ENCODE measurements at regions not wholly inside any gene's neighbourhood (a gene's known extent, or its start where the extent isn't known, plus 50 kb on each side); places are given as distances from the start of the nearest gene placed in this dataset.

DNA sequence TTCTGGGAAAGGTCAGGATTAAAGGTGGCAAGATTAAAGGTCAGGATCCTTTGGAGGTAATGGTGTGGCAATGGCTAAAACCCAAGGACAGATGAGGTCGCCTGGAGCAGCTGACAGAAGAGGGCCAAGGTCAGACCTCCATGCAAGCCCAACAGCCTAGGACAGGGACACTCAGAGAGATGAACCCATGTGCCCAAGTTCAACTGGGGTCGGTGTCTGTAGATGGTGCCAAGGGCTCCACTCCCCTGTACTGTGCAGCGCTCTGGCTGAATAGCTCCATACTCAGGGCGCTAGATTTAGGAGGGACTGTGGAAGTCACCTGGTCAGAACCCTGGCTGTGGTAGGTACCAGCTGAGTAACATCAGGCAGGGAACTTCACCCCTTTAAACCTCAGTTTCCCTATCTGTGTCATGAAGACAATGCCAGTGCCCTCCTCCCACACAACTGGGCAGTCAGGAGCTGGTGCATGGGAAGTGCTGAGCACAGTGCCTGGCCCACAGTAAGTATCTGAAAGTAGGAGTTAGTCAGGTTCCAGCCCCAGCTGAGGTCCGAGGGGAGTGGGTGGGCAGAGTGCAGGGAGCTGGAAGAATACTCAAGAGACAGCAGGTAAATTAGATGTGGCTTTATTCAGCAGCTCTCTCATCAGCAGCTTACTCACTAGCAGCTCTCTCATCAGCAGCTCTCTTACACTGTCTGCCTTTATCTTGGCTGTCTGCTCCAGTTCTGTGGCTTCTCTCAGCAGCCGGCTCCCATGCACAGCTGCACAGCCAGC, 327.1 kb downstream of the GLRX3 start:
- no peak for DNase-seq

DNA sequence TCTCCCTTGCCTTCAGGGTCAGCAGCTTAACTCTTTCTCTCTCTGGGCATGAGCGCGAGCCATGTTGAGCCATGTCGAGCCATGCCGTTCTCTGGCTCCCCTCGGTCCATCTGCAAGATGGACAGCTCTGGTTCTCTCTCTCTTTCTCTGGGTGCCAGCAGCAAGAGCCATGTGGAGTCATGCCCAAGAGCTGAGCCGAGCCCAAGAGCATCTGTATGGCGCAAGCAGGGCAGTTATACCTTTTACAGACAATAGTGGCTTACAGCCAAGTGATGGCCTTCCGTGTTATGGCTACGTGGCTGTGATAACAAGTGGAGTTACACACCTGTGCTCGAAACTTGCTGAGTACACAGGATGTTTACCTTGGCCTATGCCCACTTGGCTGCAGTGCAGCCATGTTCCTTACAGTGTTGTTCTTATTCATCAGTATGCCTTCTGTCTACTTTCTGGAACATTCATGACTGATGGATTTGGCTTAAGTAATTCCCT, 327.7 kb downstream of the GLRX3 start:
- no peak for DNase-seq

- no peak for DNase-seq
Measured at GRCh38 chr10:130464426-130464825, 328.2 kb downstream of the GLRX3 start.

- DNase-seq = no peak
Measured at GRCh38 chr10:130466271-130466997, 330.2 kb downstream of the GLRX3 start.

DNA sequence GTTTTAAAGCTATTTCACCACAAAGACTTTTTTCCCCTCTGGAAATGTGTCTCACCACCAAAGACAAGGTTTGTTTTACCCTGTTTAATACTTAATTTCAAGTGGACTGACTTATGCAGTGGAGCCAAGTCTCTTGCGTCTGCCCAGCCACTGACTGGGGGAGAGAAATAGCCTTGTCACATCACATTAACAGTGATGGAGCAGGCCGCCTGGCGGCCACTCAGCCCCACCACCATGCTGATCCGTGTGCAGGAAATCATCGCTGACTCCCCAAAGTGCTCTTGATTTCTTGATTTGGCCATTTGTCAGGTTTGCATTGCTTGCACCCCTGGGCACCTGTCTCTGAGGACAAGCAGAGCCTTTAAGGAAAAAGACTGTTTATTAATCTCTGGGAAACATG, 334.1 kb downstream of the GLRX3 start:
- no peak for DNase-seq

DNA sequence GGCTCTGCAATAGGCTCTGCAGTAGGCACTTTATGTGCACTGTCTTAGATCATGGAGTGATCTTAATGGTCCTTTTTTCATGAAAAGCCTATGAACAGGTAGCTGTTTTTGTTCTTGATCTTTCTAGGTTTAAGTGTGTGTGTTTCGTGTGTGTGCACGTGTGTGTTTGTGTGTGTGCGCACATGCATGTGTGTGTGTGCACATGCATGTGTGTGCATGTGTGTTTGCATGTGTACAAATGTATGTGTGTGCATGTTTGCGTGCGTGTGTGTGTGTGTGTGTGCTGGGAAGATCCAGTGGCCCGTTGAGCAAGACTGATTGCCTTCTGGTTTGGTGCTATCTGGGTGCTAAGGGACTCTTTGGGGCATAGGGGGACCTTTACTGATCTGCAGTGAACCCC, 334.8 kb downstream of the GLRX3 start:
- no peak for DNase-seq

DNA sequence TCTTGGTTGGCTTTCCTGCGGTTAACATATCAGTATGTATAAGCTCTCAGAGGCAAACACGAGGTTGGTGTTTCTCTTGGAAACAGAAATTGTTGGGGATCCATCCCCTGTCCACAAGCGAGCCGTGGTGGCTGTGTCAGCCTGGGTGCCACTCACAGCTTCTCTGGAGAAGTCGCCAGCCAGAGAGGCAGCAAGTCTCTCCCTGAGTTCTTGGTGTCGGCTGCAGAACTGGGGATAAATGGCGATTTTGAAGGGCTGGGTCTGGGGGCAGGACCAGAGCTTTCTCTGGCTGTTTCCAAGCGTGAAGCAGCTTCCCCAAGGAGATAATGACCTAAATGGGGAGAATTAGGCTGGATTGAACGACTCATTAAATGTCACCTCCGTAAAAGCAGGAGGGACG, 335.3 kb downstream of the GLRX3 start:
- no peak for DNase-seq

GRCh38 chr10:130472236-130472635, 336.0 kb downstream of the GLRX3 start:
- DNase-seq = no peak

GRCh38 chr10:130474591-130474990, 338.4 kb downstream of the GLRX3 start:
- DNase-seq = no peak

DNA sequence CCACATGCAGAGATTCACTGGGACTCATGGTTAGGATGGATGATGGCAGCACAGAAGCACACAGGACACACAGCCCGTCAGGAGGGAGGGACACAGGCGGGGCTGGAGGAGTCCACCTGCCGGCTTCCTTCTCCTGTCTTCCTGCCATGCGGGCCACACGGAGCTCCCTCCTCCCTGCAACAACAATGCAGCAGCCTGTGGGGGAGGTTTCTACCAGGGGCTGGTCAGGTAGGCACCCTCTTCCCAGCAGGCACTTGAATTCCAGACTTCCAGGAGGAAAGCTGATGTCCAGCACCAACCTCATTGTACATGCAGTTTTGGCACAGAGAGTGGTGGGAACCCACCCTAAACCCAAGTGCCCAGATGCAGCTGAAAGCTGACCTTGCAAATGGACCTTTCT, 341.2 kb downstream of the GLRX3 start:
- no peak for DNase-seq

- no peak for DNase-seq
Measured at GRCh38 chr10:130479146-130479545, 343.0 kb downstream of the GLRX3 start.

GRCh38 chr10:130479926-130480325, 343.7 kb downstream of the GLRX3 start:
- no peak for DNase-seq

DNA sequence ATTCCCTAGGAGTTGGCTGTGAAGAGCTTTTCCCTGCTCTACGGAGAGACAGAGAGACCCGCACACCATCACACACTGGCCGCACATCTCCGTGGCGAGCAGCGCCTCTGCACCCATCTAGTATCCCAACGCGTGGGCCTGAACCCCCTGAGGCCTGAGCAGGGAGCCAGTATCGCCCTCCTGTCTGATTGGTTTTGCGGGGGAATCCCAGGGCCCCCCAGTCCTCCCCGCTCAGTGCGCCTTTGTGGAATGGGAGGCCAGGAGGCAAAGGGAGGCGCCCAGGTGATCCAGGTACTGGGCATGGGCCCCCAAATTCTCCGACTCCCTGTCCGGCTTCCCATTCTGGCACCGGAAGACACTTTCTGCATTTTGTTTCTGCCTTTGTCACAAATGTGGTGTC, 344.3 kb downstream of the GLRX3 start:
- DNase-seq = no peak

GRCh38 chr10:130481076-130481930, 345.1 kb downstream of the GLRX3 start:
- no peak for DNase-seq

DNA sequence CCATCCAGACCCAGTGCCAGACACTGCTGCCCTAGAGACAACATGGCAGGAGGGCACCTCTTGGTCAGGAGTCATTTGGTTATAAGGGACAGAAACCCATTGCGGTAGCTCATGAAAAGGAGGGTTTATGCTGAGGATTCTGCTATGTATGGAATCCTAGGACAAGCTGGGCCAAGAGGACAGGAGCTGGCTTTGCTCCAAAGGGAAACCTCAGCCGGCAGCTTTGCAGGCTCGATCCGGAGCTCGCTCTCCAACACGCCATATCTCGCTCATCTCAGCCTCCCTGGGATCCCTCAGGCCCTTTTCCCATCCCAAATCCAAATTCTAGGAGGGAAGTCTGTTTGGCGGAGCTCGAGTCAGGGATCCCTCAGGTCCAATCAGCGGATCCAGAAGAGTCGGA, 345.7 kb downstream of the GLRX3 start:
- no peak for DNase-seq

GRCh38 chr10:130483691-130484467, 347.7 kb downstream of the GLRX3 start:
- no peak for DNase-seq

GRCh38 chr10:130484468-130485180, 348.4 kb downstream of the GLRX3 start:
- DNase-seq = no peak

- no peak for DNase-seq
Measured at GRCh38 chr10:130485236-130485957, 349.2 kb downstream of the GLRX3 start.

DNA sequence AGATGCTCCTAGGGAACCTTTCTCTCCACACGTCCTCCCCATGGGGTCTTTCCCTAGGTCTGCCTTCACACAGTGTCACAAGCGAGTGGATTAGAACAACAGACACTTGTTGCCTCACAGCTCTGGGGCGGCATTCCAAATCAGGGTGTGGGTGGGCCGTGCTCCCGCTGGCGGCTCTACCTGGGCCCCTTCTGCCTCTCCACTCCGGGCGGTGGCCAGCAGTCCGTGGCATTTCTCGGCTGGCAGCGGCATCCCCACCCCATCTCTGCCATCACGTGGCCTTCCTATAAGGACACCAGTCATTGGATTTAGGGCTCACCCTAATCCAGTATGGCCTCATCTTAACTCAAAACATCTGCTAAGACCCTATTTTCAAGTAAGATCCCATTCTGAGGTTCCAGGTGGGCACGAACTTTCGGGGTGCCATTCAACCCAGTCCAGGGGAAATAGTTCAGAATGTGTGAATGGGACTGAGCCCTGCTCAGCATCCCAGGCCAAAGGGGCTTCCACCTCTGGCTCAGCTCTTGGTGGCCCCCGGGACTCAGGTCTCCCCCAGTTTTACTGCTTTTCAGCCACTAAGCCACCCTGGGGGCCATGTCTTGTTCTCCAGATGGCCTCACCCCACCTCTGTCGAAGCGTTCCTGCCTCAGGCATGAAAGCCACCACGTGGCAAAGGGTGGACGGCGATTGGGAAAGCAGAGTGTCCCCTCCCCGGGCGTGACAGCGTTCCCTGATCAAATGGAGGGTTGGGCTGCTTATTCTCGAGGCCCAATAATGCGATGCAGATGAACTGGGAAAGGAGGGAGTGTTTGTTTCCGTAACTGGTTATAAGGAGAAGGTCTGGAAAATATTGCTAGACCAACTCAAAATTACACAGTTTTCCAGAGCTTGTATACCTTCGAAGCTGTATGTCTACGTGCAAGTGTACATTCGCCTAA, 350.0 kb downstream of the GLRX3 start:
- DNase-seq = no peak

DNA sequence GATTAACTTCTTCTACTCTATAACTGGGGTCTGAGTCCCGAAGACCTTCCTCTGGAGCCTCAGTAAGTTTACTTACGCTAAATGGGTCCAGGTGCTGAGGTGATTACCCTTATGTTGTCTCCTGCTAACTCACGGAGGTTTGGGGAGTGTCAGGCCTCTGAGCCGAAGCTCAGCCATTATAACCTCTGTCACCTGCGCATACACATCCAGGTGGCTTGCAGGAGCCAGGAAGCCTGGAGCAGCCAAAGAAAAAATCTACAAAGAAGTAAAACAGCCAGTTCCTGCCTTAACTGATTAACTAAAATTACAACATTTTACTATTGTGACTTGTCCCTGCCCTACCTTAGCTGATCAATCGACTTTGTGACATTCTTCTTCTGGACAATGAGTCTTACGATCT, 350.7 kb downstream of the GLRX3 start:
- no peak for DNase-seq

Measured in occipital lobe (tissue), 1 donor.